Lower lobe of right lung (tissue), 2 donors: ENCODE measurements at regions not wholly inside any gene's neighbourhood (a gene's known extent, or its start where the extent isn't known, plus 50 kb on each side); places are given as distances from the start of the nearest gene placed in this dataset.

Experiments used
- ATAC-seq, 2 donors: fragments of 200-7000 bp; cut with Tn5 transposase; one replicate each; pipeline ENCODE4 v1.9.1; 2020 to 2022; ENCODE audit warnings: mild to moderate bottlenecking in 2 of 2, moderate library complexity in 2 of 2
- DNase-seq: peaks from one replicate; pipeline ENCODE4 v3.0.0-alpha.2; 2020
- H3K27ac ChIP-seq: fragments of 200-600 bp; one replicate; pipeline ENCODE4 v1.8.0; 2022
- H3K27me3 ChIP-seq: fragments of 200-600 bp; one replicate; pipeline ENCODE4 v1.8.0; 2022; ENCODE audit warnings: low read depth
- H3K36me3 ChIP-seq: fragments of 200-600 bp; one replicate; pipeline ENCODE4 v1.8.0; 2022; ENCODE audit warnings: mild to moderate bottlenecking
- H3K4me1 ChIP-seq: fragments of 200-600 bp; one replicate; pipeline ENCODE4 v1.8.0; 2022
- H3K4me3 ChIP-seq: fragments of 200-600 bp; one replicate; pipeline ENCODE4 v1.8.0; 2022; ENCODE audit warnings: mild to moderate bottlenecking
- H3K9me3 ChIP-seq: fragments of 200-600 bp; one replicate; pipeline ENCODE4 v1.8.0; 2022
- intact Hi-C: fragments of 100-400 bp; cut with DNase I; formaldehyde crosslinking; loops from one replicate; pipeline ENCODE4 v1.11.0; 2022
- TF ChIP-seq, protein P1 (sequence below): fragments of 200-600 bp; IDR thresholded peaks from one replicate; pipeline ENCODE4 v1.8.0; 2022; ENCODE audit warnings: antibody characterized with exemption, mild to moderate bottlenecking
- donor health status: DM: no; HTN: yes; CAD: no; lungs with severe emphysema.

DNA sequence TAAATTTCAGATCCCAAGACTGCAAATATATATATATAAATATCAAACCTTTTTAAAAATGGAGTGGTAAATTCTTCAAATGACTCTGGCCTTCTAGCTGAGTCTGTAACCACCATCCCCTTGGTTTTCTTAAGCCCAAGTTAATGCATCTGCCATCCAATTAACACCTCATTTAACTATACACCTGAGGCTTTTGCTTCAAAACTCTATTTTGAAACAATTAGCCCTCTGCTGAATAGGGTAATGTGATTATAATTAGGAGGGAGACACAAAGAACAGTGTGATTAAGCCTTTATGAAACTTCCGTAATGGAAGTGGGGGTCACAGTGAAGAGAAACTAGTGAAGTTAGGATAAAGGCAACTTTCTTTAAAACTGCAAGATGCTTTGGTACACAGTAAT, 83.6 kb downstream of the GPR37 start:
- intact Hi-C loops, result no loop called here
- no peaks in the 10 kb centered on the region for H3K9me3 ChIP-seq
- no peaks in the 10 kb centered on the region for H3K27me3 ChIP-seq
- H3K4me3 ChIP-seq, result no peak overlapping the region
- no peak overlapping the region for H3K27ac ChIP-seq
- H3K4me1 ChIP-seq, result no peaks in the 10 kb centered on the region
- DNase-seq (no peak), ATAC-seq (no peak)
- H3K36me3 ChIP-seq, result no peaks in the 10 kb centered on the region
- TF ChIP-seq, protein P1, sequence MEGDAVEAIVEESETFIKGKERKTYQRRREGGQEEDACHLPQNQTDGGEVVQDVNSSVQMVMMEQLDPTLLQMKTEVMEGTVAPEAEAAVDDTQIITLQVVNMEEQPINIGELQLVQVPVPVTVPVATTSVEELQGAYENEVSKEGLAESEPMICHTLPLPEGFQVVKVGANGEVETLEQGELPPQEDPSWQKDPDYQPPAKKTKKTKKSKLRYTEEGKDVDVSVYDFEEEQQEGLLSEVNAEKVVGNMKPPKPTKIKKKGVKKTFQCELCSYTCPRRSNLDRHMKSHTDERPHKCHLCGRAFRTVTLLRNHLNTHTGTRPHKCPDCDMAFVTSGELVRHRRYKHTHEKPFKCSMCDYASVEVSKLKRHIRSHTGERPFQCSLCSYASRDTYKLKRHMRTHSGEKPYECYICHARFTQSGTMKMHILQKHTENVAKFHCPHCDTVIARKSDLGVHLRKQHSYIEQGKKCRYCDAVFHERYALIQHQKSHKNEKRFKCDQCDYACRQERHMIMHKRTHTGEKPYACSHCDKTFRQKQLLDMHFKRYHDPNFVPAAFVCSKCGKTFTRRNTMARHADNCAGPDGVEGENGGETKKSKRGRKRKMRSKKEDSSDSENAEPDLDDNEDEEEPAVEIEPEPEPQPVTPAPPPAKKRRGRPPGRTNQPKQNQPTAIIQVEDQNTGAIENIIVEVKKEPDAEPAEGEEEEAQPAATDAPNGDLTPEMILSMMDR, result no peak

DNA sequence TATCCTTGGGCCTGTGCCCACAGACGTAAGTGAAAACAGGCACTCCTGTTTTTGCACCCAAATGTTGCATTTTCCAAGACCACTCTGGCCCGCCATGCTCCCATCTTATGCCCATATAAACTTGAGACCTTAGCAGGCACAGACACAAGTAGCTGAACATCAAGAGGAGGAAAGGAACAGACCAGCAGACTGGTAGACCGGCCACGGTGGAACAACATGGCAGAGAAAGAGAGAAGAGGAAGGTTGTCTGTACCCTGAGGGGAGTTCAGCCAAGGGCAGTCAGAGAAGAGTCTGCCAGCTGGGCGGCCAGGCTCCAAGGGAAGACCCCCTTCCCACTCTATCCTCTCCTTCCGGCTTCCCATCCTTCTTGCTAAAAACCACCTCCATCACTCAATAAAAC, 85.3 kb downstream of the GPR37 start:
- H3K27me3 ChIP-seq, result no peaks in the 10 kb centered on the region
- H3K9me3 ChIP-seq, result no peaks in the 10 kb centered on the region
- TF ChIP-seq, protein P1, result no peak
- no peaks in the 10 kb centered on the region for H3K4me1 ChIP-seq
- no peak overlapping the region for H3K4me3 ChIP-seq
- no peak for DNase-seq
- H3K27ac ChIP-seq, result no peak overlapping the region
- intact Hi-C loops, result no loop called here
- no peaks in the 10 kb centered on the region for H3K36me3 ChIP-seq
- ATAC-seq, result no peak

DNA sequence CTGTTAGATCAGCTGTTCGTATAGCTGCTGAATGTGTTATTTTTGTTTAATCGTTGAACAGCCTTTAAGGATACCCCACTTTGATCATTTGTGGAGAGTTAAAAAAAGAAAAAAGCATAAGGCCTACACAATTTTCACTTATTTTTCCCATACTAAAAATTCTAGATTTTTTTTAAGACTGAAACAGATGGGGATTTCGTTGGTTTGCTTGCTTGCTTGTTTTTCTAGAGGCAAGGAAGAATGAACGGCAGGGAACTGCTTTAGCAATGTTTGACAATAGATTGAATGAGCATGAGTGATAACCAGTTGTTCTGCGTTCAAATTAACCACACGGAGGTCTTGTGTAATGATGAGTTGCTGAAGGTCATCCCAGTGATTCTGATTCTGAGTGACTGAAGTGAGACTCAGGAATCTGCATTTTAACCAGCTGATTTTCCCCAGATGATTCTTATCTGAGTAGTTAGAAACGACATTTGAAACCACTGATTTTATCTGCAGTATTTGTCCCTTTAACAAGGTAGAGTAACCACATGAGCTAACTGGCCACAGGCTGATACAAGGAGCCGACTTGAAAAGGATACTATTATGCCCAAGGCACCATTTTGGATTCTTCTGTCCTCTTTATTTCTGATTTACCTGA, 85.9 kb downstream of the GPR37 start:
- Histone ChIP-seq H3K27me3 (no peaks in the 10 kb centered on the region), H3K9me3 (no peaks in the 10 kb centered on the region), H3K27ac (no peak overlapping the region), H3K36me3 (no peaks in the 10 kb centered on the region), H3K4me1 (no peaks in the 10 kb centered on the region), H3K4me3 (no peak overlapping the region)
- no peak for DNase-seq
- intact Hi-C loops, result no loop called here
- TF ChIP-seq, protein P1, result no peak
- no peak for ATAC-seq

DNA sequence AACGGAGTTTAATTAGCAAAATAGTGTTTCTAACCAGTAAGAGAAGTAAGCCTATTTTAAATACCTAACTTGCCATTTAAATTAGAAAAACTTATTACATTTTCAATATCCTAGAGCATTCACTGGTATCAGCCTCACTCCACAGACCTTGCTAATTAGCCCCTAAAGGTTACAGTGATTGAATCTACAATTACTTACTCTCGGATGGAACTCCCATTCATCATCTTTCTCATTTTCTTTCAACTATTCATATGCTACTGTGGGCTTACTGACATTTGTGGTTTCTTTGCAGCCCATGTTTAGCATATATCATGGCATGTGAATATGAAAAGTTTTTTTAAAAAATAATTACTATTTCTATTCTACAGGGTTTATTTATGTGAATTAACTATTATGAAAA, 86.4 kb downstream of the GPR37 start:
- intact Hi-C loops, result no loop called here
- no peak overlapping the region for H3K27ac ChIP-seq
- H3K4me1 ChIP-seq, result no peaks in the 10 kb centered on the region
- no peaks in the 10 kb centered on the region for H3K27me3 ChIP-seq
- ATAC-seq, result no peak
- H3K9me3 ChIP-seq, result no peaks in the 10 kb centered on the region
- TF ChIP-seq, protein P1, result no peak
- H3K4me3 ChIP-seq, result no peak overlapping the region
- no peak for DNase-seq
- H3K36me3 ChIP-seq, result no peaks in the 10 kb centered on the region

DNA sequence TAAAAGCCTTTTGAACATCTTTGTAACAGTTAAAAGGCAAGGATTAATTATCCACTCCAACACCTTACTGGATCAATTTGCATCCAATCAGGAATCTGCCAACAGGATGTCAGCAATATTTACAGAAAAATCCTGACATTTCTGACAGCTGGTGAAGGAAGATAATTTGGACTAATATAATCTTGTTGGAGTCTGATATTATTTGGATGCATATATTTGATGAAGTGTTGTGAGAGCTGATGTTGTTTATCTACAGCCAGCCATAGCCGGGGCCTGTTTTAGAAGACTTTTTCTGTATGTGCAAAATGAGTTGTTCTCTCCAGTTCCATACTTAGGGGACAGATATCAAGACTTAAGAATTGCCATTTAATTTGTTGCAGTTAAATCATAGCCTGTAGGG, 91.1 kb downstream of the GPR37 start:
- Histone ChIP-seq H3K4me3 (no peak overlapping the region), H3K27me3 (no peaks in the 10 kb centered on the region), H3K9me3 (no peaks in the 10 kb centered on the region), H3K36me3 (no peaks in the 10 kb centered on the region), H3K27ac (no peak overlapping the region), H3K4me1 (no peaks in the 10 kb centered on the region)
- intact Hi-C loops, result no loop called here
- TF ChIP-seq, protein P1, result no peak
- no peak for DNase-seq
- no peak for ATAC-seq
